H1 (cell line): ENCODE measurements at regions not wholly inside any gene's neighbourhood (a gene's known extent, or its start where the extent isn't known, plus 50 kb on each side); places are given as distances from the start of the nearest gene placed in this dataset.

Source experiments
- CBX5 ChIP-seq: fragments of 300-800, 300-1000 bp; sonication (generic); IDR thresholded peaks from 2 replicates; pipeline ENCODE4 v1.7.1; 2016; ENCODE audit warnings: antibody characterized with exemption, low read length, low read depth
- CEBPB ChIP-seq: IDR thresholded peaks from 2 replicates; pipeline ENCODE4 v1.6.1; 2012; ENCODE audit warnings: low read depth, low read length
- CHD7 ChIP-seq: fragments of 300-600 bp; sonication (generic); IDR thresholded peaks from 2 replicates; pipeline ENCODE4 v1.7.1; 2012; ENCODE audit warnings: low read length, moderate library complexity, mild to moderate bottlenecking, inconsistent platforms; ENCODE audit not compliant: insufficient replicate concordance
- EGR1 ChIP-seq: IDR thresholded peaks from 2 replicates; pipeline ENCODE4 v1.6.1; 2011; ENCODE audit warnings: low read depth, low read length, borderline replicate concordance
- MAX ChIP-seq: IDR thresholded peaks from 2 replicates; pipeline ENCODE4 v1.6.1; 2012; ENCODE audit warnings: inconsistent platforms
- NANOG ChIP-seq: IDR thresholded peaks from 2 replicates; pipeline ENCODE4 v1.6.1; 2011; ENCODE audit warnings: low read length, low read depth, mild to moderate bottlenecking, inconsistent platforms; ENCODE audit not compliant: insufficient read depth, poor library complexity, severe bottlenecking
- PHF8 ChIP-seq: fragments of 200-600 bp; sonication (generic); conservative IDR thresholded peaks from 2 replicates; pipeline ENCODE4 v1.7.1; 2012; ENCODE audit warnings: low read depth, mild to moderate bottlenecking, inconsistent platforms, low read length, moderate library complexity
- RFX5 ChIP-seq: IDR thresholded peaks from 2 replicates; pipeline ENCODE4 v1.6.1; 2011; ENCODE audit warnings: low read depth, low read length, improper control_type of control experiment, borderline replicate concordance
- SIN3A ChIP-seq, 2 experiments: IDR thresholded peaks in 1 of 2; conservative IDR thresholded peaks in 1 of 2; 2 replicates each; pipeline ENCODE4 v1.6.1; 2011 to 2012; ENCODE audit warnings: low read length in 2 of 2, improper control_type of control experiment in 1 of 2, low read depth in 1 of 2, mild to moderate bottlenecking in 1 of 2
- SP1 ChIP-seq: IDR thresholded peaks from 2 replicates; pipeline ENCODE4 v1.6.1; 2011; ENCODE audit warnings: low read depth, low read length

DNA sequence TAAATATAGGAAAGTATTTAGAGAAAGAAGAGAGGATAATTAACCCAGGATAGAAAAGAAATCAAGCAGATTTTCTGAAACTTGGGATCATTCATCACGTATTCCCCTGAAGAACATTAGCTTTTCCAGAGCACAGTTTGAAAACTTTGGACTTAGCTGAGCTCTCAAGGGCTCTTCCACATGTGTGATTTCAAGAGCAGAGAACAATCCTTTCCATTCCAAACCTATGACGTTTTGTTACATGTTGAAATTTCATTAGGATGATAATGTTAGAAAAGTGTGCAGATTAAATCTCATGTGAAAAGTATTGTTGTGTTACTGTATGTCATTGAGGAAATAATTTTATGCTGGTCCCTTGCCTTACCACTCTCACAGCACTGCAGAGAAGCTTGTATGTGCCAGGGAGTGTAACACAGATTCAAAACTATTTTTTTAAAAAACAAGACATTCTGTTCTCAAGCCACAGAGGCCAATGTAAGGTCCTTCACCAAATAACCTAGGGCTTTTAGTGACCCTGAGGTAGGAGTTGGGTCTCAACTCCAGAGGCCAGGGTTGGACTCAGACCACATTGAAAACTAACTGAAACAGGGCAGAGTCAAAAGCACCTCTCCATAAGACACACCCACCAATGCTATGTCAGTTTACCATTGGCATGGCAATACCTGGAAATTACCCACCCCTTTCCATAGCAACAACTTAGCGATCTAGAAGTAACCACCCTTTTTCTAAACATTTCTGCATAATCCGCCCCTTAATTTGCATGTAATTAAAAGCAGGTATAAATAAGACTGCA, 141.3 kb downstream of the ANXA5 start (continued):
- TF ChIP-seq CHD7 (no peak), EGR1 (no peak), RFX5 (no peak), CBX5 (no peak), SIN3A (conservative IDR thresholded peaks at IDR 0.05 in 1 of 2, IDR thresholded peaks at IDR 0.05 in 1 of 2; ENCODE audit: low read depth in 1 of 2, low read length in 2 of 2) (no peak), PHF8 (no peak), MAX (no peak), NANOG (no peak), CEBPB (no peak), SP1 (no peak)
